H1 (cell line): ENCODE measurements at regions not wholly inside any gene's neighbourhood (a gene's known extent, or its start where the extent isn't known, plus 50 kb on each side); places are given as distances from the start of the nearest gene placed in this dataset.

Experiments
- CTCF ChIA-PET: fragments of 300-600 bp; sonication (Branson Sonifier 250); formaldehyde crosslinking; loops from one replicate; lab custom pipeline; 2021; ENCODE audit not compliant: partially characterized antibody; lab: Charles Lee
- POLR2A ChIA-PET: fragments of 300-600 bp; sonication (Branson Sonifier 250); formaldehyde crosslinking; loops from one replicate; lab custom pipeline; 2021; ENCODE audit warnings: inconsistent platforms; ENCODE audit not compliant: partially characterized antibody; lab: Charles Lee
- DNase-seq, 2 experiments: peaks; one replicate each; pipeline versions ENCODE4 v3.0.0 to v3.0.0-alpha.2; 2010 to 2022; ENCODE audit warnings: low spot score in 2 of 2, low read depth in 1 of 2, mixed read lengths in 1 of 2
- FAIRE-seq: peaks from 2 replicates; lab custom pipeline; 2011; peaks lifted over from hg19 to GRCh38; lab: Jason Lieb, UNC
- H2AFZ ChIP-seq: 2 replicates; pipeline ENCODE4 v1.8.1; 2012; ENCODE audit warnings: low read length, inconsistent platforms
- H2AK5ac ChIP-seq: 2 replicates; pipeline ENCODE4 v1.6.1; 2013; ENCODE audit warnings: low read depth, low read length
- H2BK120ac ChIP-seq: replicated peaks from 2 replicates; pipeline ENCODE3; 2013; ENCODE audit warnings: low read depth, low read length, inconsistent platforms
- H2BK12ac ChIP-seq: 2 replicates; pipeline ENCODE4 v1.6.1; 2013; ENCODE audit warnings: low read depth, low read length
- H2BK15ac ChIP-seq: 2 replicates; pipeline ENCODE4 v1.6.1; 2013; ENCODE audit warnings: low read length
- H2BK20ac ChIP-seq: 2 replicates; pipeline ENCODE4 v1.6.1; 2013; ENCODE audit warnings: low read length
- H2BK5ac ChIP-seq: 2 replicates; pipeline ENCODE4 v1.6.1; 2013; ENCODE audit warnings: low read depth, low read length
- H3K14ac ChIP-seq: 2 replicates; pipeline ENCODE4 v1.6.1; 2013; ENCODE audit warnings: inconsistent platforms; ENCODE audit not compliant: insufficient read length
- H3K18ac ChIP-seq: 2 replicates; pipeline ENCODE4 v1.6.1; 2013; ENCODE audit warnings: low read length; ENCODE audit errors: extremely low read depth
- H3K23ac ChIP-seq: 2 replicates; pipeline ENCODE4 v1.6.1; 2013; ENCODE audit warnings: inconsistent platforms; ENCODE audit not compliant: insufficient read length
- H3K23me2 ChIP-seq: 2 replicates; pipeline ENCODE4 v1.6.1; 2013; ENCODE audit warnings: low read depth, low read length
- H3K27ac ChIP-seq: 2 replicates; pipeline ENCODE4 v1.6.1; 2011; ENCODE audit warnings: low read depth, low read length, inconsistent platforms
- H3K27me3 ChIP-seq, 4 experiments: replicated peaks in 1 of 4; 1 replicate in 1 of 4; 2 replicates in 3 of 4; pipeline versions ENCODE4 v1.6.1 to v1.8.1; 2011 to 2013; ENCODE audit warnings: low read length in 3 of 4, mild to moderate bottlenecking in 3 of 4, inconsistent platforms in 2 of 4, mixed read lengths in 2 of 4, moderate library complexity in 1 of 4; ENCODE audit not compliant: control insufficient read depth in 3 of 4, insufficient read depth in 3 of 4; ENCODE audit errors: extremely low read depth in 1 of 4
- H3K36me3 ChIP-seq, 4 experiments: 2 replicates each; pipeline versions ENCODE4 v1.6.1 to v1.8.1; 2011 to 2013; ENCODE audit warnings: mild to moderate bottlenecking in 4 of 4, low read length in 3 of 4, moderate library complexity in 2 of 4, control low read depth in 1 of 4, inconsistent platforms in 1 of 4; ENCODE audit not compliant: insufficient read depth in 4 of 4, control insufficient read depth in 2 of 4
- H3K4ac ChIP-seq: replicated peaks from 2 replicates; pipeline ENCODE3; 2013; ENCODE audit warnings: low read length, low read depth, mixed read lengths, inconsistent platforms; ENCODE audit not compliant: insufficient read length
- H3K4me1 ChIP-seq, 4 experiments: replicated peaks in 1 of 4; 1 replicate in 1 of 4; 2 replicates in 3 of 4; pipeline versions ENCODE4 v1.6.1 to v1.8.1; 2011 to 2013; ENCODE audit warnings: low read length in 3 of 4, inconsistent platforms in 2 of 4, mixed read lengths in 1 of 4; ENCODE audit not compliant: insufficient read depth in 4 of 4, control insufficient read depth in 3 of 4
- H3K4me2 ChIP-seq, 2 experiments: 2 replicates each; pipeline versions ENCODE4 v1.6.1 to v1.8.1; 2011 to 2013; ENCODE audit warnings: low read depth in 2 of 2, low read length in 2 of 2, control low read depth in 1 of 2, inconsistent platforms in 1 of 2, mild to moderate bottlenecking in 1 of 2; ENCODE audit not compliant: insufficient read depth in 1 of 2
- H3K4me3 ChIP-seq, 4 experiments: fragments of 200-600, 300-600 bp in 1 of 4; sonication (generic), shearing (Covaris generic), sonication (Bioruptor Twin) in 1 of 4; 2 replicates each; pipeline versions ENCODE4 v1.5.1 to v1.8.1; 2011 to 2016; ENCODE audit warnings: low read length in 4 of 4, low read depth in 3 of 4, control low read depth in 2 of 4, inconsistent platforms in 2 of 4, mild to moderate bottlenecking in 2 of 4, mixed read lengths in 1 of 4, moderate library complexity in 1 of 4; ENCODE audit not compliant: insufficient read depth in 2 of 4; ENCODE audit errors: extremely low read depth in 1 of 4
- H3K56ac ChIP-seq: replicated peaks from 2 replicates; pipeline ENCODE3; 2013; ENCODE audit warnings: low read depth, mild to moderate bottlenecking, mixed read lengths, low read length, inconsistent platforms; ENCODE audit not compliant: insufficient read length
- H3K79me1 ChIP-seq: 2 replicates; pipeline ENCODE4 v1.6.1; 2013; ENCODE audit warnings: low read depth, low read length, control low read depth
- H3K79me2 ChIP-seq, 2 experiments: 2 replicates each; pipeline versions ENCODE4 v1.6.1 to v1.8.1; 2012 to 2013; ENCODE audit warnings: low read length in 2 of 2, mild to moderate bottlenecking in 2 of 2, inconsistent platforms in 1 of 2; ENCODE audit not compliant: insufficient read depth in 2 of 2, control insufficient read depth in 1 of 2
- H3K9ac ChIP-seq, 4 experiments: replicated peaks in 1 of 4; 1 replicate in 1 of 4; 2 replicates in 3 of 4; pipeline versions ENCODE4 v1.6.1 to v1.8.1; 2011 to 2013; ENCODE audit warnings: low read depth in 3 of 4, low read length in 3 of 4, control low read depth in 2 of 4, mild to moderate bottlenecking in 2 of 4, moderate library complexity in 2 of 4, inconsistent platforms in 1 of 4; ENCODE audit errors: extremely low read depth in 1 of 4
- H3K9me3 ChIP-seq, 2 experiments: 2 replicates each; pipeline versions ENCODE4 v1.6.1 to v1.8.1; 2012 to 2013; ENCODE audit warnings: mild to moderate bottlenecking in 2 of 2, moderate library complexity in 2 of 2, control low read depth in 1 of 2, inconsistent platforms in 1 of 2, low read depth in 1 of 2, low read length in 1 of 2, mixed read lengths in 1 of 2; ENCODE audit not compliant: insufficient read depth in 2 of 2
- H4K20me1 ChIP-seq, 2 experiments: replicated peaks in 1 of 2; 2 replicates each; pipeline versions ENCODE3 to v1.8.1; 2011 to 2013; ENCODE audit warnings: inconsistent platforms in 2 of 2, low read length in 2 of 2, mild to moderate bottlenecking in 1 of 2; ENCODE audit not compliant: insufficient read depth in 2 of 2, control insufficient read depth in 1 of 2
- H4K5ac ChIP-seq: 2 replicates; pipeline ENCODE4 v1.6.1; 2013; ENCODE audit warnings: low read length, low read depth, mixed read lengths, inconsistent platforms; ENCODE audit not compliant: insufficient read length
- H4K8ac ChIP-seq: 2 replicates; pipeline ENCODE4 v1.8.0; 2013; ENCODE audit warnings: mild to moderate bottlenecking, moderate library complexity, low read length, inconsistent platforms; ENCODE audit not compliant: insufficient read depth; ENCODE audit errors: extremely low read depth
- H4K91ac ChIP-seq: replicated peaks from 2 replicates; pipeline ENCODE3; 2013; ENCODE audit warnings: low read length, mixed read lengths, inconsistent platforms; ENCODE audit not compliant: insufficient read length
- ATF2 ChIP-seq: IDR thresholded peaks from 2 replicates; pipeline ENCODE4 v1.6.1; 2012; ENCODE audit warnings: low read length, inconsistent platforms
- CHD2 ChIP-seq: IDR thresholded peaks from 2 replicates; pipeline ENCODE4 v1.6.1; 2012; ENCODE audit warnings: low read length, improper control_type of control experiment
- CREB1 ChIP-seq: IDR thresholded peaks from 2 replicates; pipeline ENCODE4 v1.6.1; 2012; ENCODE audit warnings: inconsistent platforms
- HDAC2 ChIP-seq, 2 experiments: fragments of 300-600 bp in 1 of 2; sonication (generic) in 1 of 2; IDR thresholded peaks; 2 replicates each; pipeline ENCODE4 v1.6.1; 2011 to 2012; ENCODE audit warnings: low read depth in 2 of 2, low read length in 2 of 2, mild to moderate bottlenecking in 2 of 2, moderate library complexity in 2 of 2, borderline replicate concordance in 1 of 2, inconsistent platforms in 1 of 2
- JUND ChIP-seq: IDR thresholded peaks from 2 replicates; pipeline ENCODE4 v1.6.1; 2011; ENCODE audit warnings: mild to moderate bottlenecking, improper control_type of control experiment, low read length
- KDM4A ChIP-seq: IDR thresholded peaks from one replicate; pipeline ENCODE4 v1.7.1; 2012; ENCODE audit warnings: low read depth, mild to moderate bottlenecking, moderate library complexity, low read length, inconsistent platforms; ENCODE audit not compliant: severe bottlenecking
- NANOG ChIP-seq: IDR thresholded peaks from 2 replicates; pipeline ENCODE4 v1.6.1; 2011; ENCODE audit warnings: low read length, low read depth, mild to moderate bottlenecking, inconsistent platforms; ENCODE audit not compliant: insufficient read depth, poor library complexity, severe bottlenecking
- RAD21 ChIP-seq, 2 experiments: IDR thresholded peaks in 1 of 2; conservative IDR thresholded peaks in 1 of 2; 2 replicates each; pipeline ENCODE4 v1.6.1; 2011; ENCODE audit warnings: low read depth in 2 of 2, low read length in 2 of 2, improper control_type of control experiment in 1 of 2, inconsistent platforms in 1 of 2, mild to moderate bottlenecking in 1 of 2, moderate library complexity in 1 of 2
- RNF2 ChIP-seq: fragments of 200-900, 300-1000 bp; sonication (generic); IDR thresholded peaks from 2 replicates; pipeline ENCODE4 v1.7.1; 2016; ENCODE audit warnings: borderline replicate concordance, low read depth, mild to moderate bottlenecking, antibody characterized with exemption, low read length; ENCODE audit not compliant: poor library complexity, severe bottlenecking; ENCODE audit errors: missing control alignments
- SP1 ChIP-seq: IDR thresholded peaks from 2 replicates; pipeline ENCODE4 v1.6.1; 2011; ENCODE audit warnings: low read depth, low read length
- SP4 ChIP-seq: IDR thresholded peaks from 2 replicates; pipeline ENCODE4 v1.6.1; 2012; ENCODE audit warnings: low read length, inconsistent platforms
- TBP ChIP-seq: IDR thresholded peaks from 2 replicates; pipeline ENCODE4 v1.6.1; 2011; ENCODE audit warnings: low read depth, low read length, improper control_type of control experiment
- WGBS, 2 experiments: shearing (Covaris generic) in 1 of 2; methylation state at CpG; one replicate each; pipeline versions ENCODE4 v1.1.6 to v1.1.7; 2013 to 2015; ENCODE audit warnings: low lambda C conversion rate in 2 of 2, mixed read lengths in 2 of 2, inconsistent platforms in 1 of 2, low coverage in 1 of 2, missing lambda C conversion rate in 1 of 2; ENCODE audit not compliant: insufficient replicate concordance in 2 of 2, insufficient coverage in 1 of 2, insufficient read length in 1 of 2; ENCODE audit errors: extremely low coverage in 1 of 2, missing lambda C conversion rate in 1 of 2; 5-methylcytosine and 5-hydroxymethylcytosine counted together

- H3K4me2 ChIP-seq, result no peak overlapping the region
- H3K56ac ChIP-seq, result no peak overlapping the region
- H3K4me3 ChIP-seq, result no peak overlapping the region
- no peak overlapping the region for H3K23ac ChIP-seq
- no peak overlapping the region for H2BK20ac ChIP-seq
- H4K91ac ChIP-seq, result no peak overlapping the region
- H3K14ac ChIP-seq, result no peak overlapping the region
- CTCF ChIA-PET, result interaction anchor here (1.0 kb wide), 1 partner anchor 34 kb away, joined by 4 read pairs; no protein-coding TSS in a partner anchor
- no peaks in the 10 kb centered on the region for H3K79me1 ChIP-seq
- H3K36me3 ChIP-seq, result no peaks in the 10 kb centered on the region
- H3K27me3 ChIP-seq, result no peaks in the 10 kb centered on the region
- H2BK15ac ChIP-seq, result no peak overlapping the region
- 0 out of 4 replicates have a peak, but pooled peaks cover 0 to 4% of the 10 kb centered on the region in 2 experiments for H3K9me3 ChIP-seq
- H2BK5ac ChIP-seq, result no peak overlapping the region
- H4K20me1 ChIP-seq, result no peaks in the 10 kb centered on the region
- POLR2A ChIA-PET, result no interaction called here
- H4K5ac ChIP-seq, result no peak overlapping the region
- no peaks in the 10 kb centered on the region for H3K23me2 ChIP-seq
- no peak overlapping the region for H3K9ac ChIP-seq
- peaks cover 0 to 5% (median 0%) of the 10 kb centered on the region in 4 experiments; a peak in 1 of 7 replicates for H3K4me1 ChIP-seq
- no peaks in the 10 kb centered on the region for H3K79me2 ChIP-seq
- H2AK5ac ChIP-seq, result no peak overlapping the region
- DNase-seq (no peak), FAIRE-seq (no peak)
- H3K18ac ChIP-seq, result no peak overlapping the region
- H3K4ac ChIP-seq, result no peak overlapping the region
- no peak overlapping the region for H2AFZ ChIP-seq
- WGBS, 2 experiments, result 83% methylated on average over 4 of the region's 4 CpGs; no CpG with 5 or more reads in 1 of the 2 experiments
- no peak overlapping the region for H3K27ac ChIP-seq
- H2BK120ac ChIP-seq, result no peak overlapping the region
- no peak overlapping the region for H2BK12ac ChIP-seq
- H4K8ac ChIP-seq, result no peak overlapping the region
- TF ChIP-seq RAD21 (IDR thresholded peaks at IDR 0.05 in 1 of 2, conservative IDR thresholded peaks at IDR 0.05 in 1 of 2; ENCODE audit: low read depth in 2 of 2, low read length in 2 of 2), result no peak
- no peak for TF ChIP-seq NANOG
- TF ChIP-seq RNF2, result no peak
- no peak for TF ChIP-seq SP1
- TF ChIP-seq KDM4A, result no peak
- no peak for TF ChIP-seq SP4
- no peak for TF ChIP-seq CREB1
- no peak for TF ChIP-seq JUND
- TF ChIP-seq CHD2, result no peak
- no peak for TF ChIP-seq TBP
- TF ChIP-seq ATF2, result no peak
- no peak for TF ChIP-seq HDAC2 (IDR thresholded peaks at IDR 0.05; ENCODE audit: borderline replicate concordance in 1 of 2, low read depth in 2 of 2, low read length in 2 of 2)
Observed at GRCh38 chrX:39946822-39947221, 150.9 kb downstream of the BCOR start.
